HG03521 (cell line): ENCODE measurements at regions not wholly inside any gene's neighbourhood (a gene's known extent, or its start where the extent isn't known, plus 50 kb on each side); places are given as distances from the start of the nearest gene placed in this dataset.
"Not testable (repeated sequence)": the region's sequence is repeated elsewhere in the genome, so short reads cannot be mapped to it uniquely, and the experiment has no call there.

Source experiments
- ATAC-seq: cut with Tn5 transposase; IDR thresholded peaks from one replicate; pipeline ENCODE4 v1.9.1; 2021; ENCODE audit warnings: mild to moderate bottlenecking, moderate library complexity; ENCODE audit not compliant: unreplicated experiment

DNA sequence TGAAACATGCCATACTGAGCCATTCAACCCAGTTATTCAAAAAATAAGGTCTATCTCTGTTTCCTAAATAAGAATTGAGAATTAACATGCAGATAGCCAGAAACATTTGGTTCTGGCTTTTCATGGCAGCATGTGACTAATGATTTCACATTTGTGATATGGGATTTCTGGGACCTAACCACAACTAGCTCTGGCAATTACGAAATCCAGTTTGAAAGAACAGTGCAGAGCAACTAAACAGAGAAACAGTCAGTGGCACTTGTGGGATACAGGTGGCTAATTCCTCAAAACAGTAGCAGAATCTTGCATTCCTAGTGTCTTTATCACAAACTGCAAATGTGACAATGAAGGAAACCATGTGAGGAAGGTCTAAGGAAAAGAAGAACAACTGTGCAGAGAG lies 637.8 kb upstream of the CHAC2 start:
- ATAC-seq: no peak

DNA sequence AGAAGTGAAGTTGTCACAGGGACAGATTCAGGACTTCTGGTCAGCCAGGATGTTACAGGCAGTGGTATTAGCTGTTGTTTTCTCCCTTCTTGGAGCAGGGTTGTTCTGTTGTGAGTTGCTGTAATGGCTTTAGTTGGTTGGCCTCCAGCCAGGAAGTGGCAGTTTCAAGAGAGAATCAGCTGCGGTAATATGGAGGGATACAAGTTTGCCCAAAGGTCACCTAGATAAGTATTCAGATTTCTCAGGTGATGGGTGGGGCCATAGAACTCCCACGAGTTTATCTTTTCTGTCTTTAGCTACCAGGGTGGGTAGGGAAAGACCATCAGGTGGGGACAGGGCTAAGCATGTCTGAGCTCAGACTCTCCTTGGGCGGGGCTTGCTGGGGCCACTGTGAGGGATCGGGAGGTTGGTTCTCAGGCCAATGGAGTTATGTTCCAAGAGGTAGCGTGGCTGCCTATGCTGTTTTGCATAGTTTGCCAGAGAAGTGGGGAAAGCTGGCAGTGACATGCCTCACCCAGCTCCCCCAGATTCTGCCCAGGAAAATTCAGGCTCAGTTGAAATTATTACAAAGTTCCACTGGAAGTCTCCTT lies 640.4 kb upstream of the CHAC2 start:
- ATAC-seq: no peak

DNA sequence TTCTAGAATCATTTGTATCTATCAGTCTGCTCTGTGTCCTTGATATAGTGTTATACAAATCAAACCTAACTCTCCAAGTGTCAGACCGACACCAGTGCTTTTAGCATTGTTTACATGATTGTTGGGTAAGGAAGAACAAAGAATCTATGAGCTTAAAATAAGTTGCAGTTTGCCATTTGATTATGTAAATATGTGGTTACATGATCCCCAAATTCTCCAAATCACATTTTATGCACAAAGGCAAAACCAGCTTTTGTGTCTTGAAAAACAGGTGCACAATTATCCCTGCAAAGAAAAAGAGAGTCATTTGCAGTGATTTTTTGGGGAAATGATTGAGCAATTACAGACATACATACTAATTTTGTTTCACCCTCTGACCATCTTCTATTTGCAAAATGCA lies 652.6 kb upstream of the CHAC2 start:
- ATAC-seq: no peak

DNA sequence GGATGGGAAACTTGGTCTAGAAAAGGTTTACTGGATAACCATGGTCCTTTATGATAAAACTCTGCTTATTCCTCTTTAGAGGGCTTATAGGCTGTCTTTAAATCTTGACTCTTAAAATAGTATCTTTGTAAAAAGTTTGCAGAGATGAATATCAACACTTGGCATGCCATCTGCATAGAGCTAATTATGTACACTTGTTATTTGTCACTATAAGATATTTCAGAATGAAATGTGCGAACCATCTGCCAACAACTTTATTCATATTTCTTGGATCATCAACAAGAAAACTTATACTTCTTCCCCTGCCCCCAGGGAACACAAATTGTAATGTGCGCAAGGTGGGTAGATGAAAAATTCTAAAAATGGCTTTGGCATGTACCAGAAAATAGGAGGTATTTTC lies 653.0 kb upstream of the CHAC2 start:
- no peak for ATAC-seq

DNA sequence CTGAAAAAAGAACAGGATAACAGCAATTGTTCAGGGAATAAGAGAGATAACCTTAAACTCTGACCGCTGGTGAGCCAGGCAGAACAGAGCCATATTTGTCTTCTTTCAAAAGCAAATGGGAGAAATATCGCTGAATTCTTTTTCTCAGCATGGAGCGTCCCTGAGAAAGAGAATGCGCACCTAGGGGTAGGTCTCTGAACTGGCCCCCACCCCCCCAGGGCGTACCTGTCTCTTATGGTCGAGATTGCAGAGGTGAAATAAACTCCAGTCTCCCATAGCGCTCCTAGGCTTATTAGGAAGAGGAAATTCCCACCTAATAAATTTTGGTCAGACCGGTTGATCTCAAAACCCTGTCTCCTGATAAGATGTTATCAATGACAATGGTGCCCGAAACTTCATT lies 655.2 kb upstream of the CHAC2 start:
- ATAC-seq: not testable (repeated sequence)

DNA sequence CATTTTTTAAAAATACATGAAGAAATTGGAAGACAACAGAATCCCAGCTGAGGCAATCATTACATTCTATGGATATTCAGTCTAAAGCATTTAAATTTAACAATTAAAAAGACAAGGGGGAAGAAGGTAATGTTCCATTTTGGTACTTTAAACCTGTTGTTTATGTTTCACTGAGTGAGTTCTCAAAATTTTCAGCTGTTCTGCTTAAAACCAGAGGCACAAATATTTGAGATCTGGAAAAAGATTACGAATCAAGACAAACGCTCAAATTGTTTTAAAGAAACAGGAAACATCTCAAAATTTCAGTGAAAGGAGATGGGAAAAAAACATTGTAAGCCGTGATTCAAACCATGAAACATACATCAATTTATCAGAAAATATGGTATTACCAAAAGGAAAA lies 656.2 kb upstream of the CHAC2 start:
- ATAC-seq: no peak

DNA sequence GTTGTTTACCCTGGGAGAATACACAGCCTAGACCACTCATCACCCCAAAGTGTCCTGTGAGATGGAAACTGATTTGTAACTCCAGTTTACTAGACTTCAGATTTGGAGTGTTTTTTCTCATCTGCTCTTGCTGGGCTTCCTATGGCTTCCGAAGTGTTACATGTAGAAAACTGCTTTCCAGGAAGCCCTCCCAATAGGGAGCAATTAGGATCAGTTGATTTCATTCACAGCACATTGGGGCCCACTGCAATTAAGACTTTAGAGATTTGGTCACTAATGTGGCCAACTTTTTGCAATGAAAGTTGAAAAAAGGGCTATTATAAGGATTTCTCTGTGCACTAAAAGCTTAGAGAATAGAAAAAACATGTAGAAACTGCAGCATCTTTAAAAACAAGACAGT lies 656.6 kb upstream of the CHAC2 start:
- ATAC-seq: no peak

DNA sequence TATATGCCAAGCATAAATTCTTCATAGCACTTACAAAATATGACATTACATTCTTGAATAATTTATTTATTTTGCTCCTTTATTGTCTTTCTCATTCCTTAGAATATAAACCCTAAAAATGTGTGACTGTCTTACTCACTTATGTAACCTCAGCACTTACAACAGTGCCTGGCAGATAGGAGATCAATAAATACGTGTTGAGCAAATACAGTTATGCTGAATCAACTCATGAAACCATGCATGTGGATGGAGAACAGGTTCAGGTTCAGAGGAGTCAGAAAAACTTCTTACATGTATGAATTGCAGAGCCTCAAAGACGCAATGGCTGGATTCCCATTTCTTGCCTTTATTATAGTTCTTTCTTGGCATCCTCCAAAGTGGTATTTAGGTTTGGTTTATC lies 659.4 kb upstream of the CHAC2 start:
- no peak for ATAC-seq

DNA sequence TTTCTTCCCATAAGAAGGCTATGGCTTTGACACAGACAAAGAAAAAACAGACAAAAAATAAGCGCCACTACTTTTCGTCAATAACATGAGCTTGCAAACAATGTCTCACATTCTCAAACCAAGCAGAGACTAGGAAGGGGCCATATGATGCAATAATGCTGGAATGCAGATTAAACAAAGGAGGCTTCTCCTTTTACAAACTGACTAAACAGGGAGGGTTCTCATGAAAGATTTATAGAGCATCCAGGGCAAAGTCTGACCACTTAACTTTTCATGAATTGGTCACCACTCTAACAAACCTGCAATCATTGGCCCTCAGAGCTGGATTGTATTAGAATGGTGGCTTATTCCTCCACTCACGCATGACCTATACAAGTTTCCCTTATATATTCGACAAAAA lies 663.3 kb upstream of the CHAC2 start:
- ATAC-seq: no peak

DNA sequence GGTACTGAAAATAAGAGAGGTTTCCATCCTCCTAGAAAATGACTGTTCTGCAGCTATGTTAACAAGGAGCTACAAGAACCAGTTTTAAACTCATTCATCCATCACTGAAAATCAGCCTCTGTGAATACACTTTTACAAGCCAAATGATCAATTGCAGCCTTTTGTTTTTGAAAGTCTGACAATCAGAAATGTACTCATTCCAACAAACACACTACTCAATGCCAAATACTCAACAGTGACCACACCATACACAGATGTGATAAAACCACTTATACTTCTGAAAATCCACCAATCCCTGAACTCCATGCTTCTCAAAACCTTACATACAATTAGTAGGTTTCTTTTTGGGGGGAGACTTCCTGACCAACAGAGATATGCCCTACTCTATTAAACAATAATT lies 663.9 kb upstream of the CHAC2 start:
- no peak for ATAC-seq

DNA sequence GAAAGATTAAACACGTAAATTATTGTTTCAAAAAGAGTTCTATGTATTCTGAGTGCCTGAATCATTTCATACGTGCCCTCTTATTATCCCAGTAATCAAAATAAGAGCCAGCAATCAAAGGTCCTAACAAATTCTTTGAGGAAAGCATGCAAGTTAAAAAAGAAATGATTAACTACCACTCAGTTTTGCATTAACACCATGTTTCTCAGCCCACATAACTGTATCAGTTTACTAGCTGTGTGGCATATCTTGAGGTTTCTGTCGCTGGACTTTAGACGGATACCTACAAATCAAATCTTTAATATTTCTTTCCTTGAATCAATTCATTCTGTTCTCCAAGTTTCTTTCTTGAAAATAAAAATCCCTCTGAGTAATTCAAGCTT lies 668.9 kb upstream of the CHAC2 start:
- ATAC-seq: no peak

DNA sequence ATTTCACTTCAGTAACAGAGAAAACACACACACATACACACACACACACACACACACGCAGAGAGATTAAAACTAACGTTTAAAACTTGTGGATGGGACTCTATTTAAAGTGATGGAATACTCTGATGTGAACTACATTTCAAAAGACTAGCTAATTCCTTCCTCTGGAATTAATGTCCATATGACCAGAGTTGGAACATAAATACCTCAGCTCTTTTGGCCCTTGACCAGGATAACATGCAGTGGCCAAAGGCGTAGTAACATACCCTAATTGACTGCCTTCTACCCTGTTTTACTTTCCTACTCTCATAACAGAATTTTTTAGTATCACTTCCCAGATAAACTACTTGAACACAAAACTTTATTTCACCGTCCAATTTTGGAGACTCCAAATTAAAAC lies 671.3 kb upstream of the CHAC2 start:
- no peak for ATAC-seq

DNA sequence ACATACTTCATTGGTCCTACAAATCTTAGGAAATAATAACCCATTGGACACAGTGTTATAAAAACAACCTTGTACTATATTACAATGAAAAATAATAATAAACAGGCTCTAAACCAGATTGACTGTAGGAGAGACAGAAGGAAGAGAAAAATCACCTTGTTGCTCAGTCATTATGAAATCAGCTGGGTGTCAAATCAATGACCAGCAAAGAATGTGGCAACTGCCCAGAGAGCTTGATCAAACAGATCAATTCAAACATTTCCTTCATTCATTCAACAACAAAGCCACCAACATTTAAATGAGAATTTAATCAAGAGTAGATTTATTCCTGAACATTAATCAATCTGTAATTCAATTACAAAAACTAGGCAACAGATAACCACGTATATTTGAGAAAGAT lies 671.9 kb upstream of the CHAC2 start:
- ATAC-seq: no peak

DNA sequence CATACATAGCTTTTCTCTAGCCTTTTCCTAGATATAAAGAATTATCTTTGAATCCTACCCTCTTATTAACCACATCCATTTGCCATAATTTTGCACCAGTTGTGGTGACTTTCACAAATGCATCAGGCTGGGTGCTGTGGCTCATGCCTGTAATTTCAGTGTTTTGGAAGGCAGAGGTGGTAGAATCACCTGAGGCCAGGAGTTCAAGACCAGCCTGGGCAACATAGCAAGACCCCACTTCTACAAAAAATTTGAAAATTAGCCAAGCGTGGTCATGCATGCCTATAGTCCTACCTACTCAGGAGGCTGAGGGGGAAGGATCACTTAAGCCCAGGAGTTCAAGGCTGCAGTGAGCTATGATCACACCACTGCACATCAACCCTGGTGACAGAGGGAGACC lies 672.4 kb upstream of the CHAC2 start:
- no peak for ATAC-seq

DNA sequence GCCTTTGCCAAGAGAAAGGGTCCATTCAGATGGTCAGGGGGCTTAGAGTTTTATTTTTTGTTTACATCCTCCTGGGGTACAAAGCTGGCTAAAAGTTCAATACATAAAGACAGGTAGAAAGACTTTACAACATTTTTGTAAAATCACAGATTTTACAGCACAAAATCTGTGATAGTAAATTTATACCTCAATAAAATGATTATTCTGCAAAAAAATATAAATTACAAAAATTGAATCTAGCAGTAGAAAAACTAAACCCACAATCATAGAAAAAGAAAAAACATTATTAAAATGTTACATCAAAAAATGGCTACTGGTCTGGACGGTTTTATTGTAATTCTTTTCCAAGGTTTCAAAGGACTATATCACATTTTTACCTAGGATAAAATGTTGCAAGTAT lies 674.2 kb upstream of the CHAC2 start:
- no peak for ATAC-seq

DNA sequence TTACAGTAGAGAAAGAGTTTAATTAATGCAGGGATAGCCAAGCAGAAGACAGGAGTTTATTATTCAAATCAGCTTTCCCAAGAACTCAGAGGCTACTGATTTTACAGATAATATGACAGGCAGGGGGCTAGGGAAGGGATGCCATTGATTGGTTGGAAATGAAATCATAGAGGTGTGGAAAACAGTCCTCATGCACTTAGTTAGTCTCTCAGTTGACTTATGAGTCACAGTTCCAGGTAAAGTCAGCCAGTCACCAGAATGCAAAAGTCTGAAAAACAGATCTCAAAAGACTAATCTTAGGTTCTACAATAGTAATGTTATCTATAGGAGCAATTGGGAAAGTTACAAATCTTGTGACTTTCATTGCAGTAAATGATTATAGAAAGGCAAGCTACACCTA lies 676.4 kb upstream of the CHAC2 start:
- no peak for ATAC-seq

DNA sequence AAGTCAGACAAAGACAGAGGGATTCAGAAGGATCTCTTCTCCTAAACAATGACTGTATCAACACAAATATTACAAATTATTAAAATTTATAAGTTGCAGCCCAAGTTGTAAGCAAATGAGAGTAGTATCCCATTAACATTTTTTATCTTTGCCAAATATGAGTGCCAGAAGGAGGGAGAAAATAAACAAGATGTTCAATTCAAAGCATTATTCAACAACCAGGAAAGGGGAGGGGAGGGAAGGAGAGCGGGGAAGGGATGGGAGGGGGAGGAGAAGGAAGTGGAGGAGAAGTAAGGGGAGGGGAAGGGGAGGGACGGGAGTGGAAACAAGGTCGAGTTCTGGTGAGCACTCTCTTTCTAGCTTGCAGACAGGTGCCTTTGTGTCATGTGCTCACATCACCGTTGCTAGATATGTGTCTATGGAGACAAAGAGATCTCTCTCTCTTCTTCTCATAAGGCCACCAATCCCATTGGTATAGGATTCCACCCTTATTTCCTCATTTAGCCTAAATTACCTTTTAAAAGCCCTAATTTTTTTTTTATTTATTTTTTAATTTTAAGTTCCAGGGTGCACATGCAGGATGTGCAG lies 679.6 kb upstream of the CHAC2 start:
- no peak for ATAC-seq

DNA sequence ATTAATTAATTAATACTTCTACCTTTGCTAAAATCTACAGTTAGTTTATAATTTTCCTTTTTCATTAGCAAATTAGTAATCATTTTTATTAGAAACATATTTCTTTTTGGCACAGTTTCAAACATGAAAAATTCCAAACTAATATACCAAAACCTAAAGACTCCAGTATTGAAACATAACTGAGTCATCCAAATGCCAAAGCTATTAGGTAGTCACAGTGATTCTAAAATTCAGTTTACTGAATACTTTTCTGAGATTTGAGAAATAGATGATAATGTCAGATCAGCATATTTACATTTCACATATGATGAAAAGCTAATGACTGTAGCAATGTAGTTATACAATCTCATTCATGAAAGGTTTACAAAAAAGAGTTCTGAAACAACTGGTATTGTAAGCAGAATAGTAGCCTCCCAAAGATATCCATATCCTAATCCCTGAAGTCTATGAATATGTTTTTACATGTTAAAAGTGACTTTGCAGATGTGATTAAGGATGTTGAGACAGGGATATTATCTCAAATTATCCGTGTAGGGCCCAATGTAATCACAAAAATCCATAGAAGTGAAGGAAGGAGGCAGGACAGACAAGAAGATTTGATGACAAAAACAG lies 680.2 kb upstream of the CHAC2 start:
- ATAC-seq: no peak

DNA sequence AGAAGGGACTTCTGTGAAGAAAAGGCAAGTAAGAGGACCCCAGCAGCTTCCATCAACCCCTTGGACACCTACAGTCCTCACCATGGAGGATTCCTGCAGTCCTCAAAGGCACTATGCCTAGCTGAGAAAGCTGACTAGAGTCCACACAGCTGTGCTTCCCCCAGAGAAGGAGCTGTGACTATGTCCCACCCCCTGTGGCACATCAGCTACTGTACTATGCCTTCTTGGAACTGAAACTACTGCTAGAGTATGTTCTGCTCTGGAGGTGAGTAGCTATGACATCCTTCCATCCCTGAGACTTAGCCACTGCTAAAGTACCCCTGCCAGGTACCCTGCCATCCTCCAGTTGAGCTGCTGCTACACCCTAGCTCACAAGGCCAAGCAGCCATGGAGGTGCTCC lies 690.2 kb upstream of the CHAC2 start:
- ATAC-seq: no peak

DNA sequence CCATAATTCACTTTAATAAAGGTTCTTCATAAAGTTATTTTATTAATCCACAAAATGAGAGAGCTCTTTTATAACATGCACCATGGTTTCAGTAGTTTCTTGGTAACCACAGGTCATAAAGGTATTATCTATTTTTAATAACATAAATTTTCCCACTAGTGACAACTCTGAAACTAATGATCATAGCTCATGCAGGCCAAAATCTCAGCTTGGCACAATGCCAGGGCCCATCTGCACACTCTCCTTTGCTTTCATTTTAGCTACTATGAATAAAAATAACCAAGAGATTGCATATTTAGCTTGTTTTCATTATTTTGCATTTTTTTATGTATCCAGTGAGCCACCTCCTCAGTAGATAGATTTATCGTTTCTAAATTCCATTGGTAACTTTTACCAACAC lies 691.8 kb upstream of the CHAC2 start:
- ATAC-seq: no peak

DNA sequence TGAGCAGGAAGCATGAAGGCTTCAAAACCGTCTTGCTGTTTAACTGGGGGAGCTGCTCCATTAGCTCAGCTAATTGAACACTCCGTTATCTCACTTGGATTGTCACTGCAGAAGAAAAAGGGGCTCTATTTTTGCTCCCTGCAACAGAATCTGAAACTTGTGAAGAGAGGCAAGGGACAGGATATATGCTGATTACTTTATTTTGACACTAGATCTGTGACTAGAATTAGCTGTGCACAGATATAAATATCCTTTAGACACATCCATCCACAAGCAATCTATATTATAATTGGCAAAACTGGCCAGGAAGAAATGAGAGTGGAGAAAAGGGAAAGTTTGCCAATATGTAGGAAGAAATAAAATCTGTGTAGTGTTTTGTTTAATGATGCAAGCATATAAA lies 700.1 kb upstream of the CHAC2 start:
- no peak for ATAC-seq

DNA sequence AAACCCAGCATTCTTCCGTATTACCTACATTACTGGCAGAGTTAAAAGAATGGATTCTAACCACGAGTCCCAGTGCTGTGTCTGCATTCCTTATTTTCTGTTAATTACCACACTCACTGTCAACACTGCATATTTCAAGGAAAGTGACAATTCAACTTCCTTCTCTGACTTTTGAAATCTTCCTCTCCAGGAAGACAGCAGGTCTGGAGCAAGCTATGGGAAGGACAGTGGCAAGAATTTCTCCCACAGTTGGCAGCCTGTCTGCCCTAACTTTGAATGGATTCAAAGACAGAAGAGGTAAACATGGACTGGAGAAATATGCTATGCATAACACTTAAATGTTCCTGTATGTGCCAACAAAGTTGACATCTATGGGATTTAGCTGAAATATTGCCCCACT lies 700.5 kb upstream of the CHAC2 start:
- no peak for ATAC-seq

DNA sequence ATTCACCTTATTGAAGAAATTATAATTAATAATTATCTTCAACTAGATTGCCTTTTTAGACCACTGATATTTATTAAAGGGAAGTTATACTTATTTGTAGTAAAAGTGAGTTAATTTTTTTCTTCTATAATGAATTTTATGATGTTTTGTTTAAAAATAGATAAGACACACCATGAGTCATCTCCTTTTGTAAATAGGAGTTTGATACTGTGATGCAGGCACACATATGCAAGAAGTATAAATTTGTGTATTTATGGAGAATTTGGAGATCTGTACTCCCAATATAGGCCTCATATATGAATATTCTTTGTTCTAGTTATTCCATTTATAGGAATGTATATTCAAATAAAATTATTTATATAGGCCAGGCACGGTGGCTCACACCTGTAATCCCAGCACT lies 703.5 kb upstream of the CHAC2 start:
- ATAC-seq: no peak
